A673 (cell line): ENCODE measurements at regions not wholly inside any gene's neighbourhood (a gene's known extent, or its start where the extent isn't known, plus 50 kb on each side); places are given as distances from the start of the nearest gene placed in this dataset.

Experiments
- BruUV-seq: library from RNA; stranded (reverse); fragments of 400-500 nt; replicated peaks from 2 replicates; lab custom pipeline; 2021; lab: Mats Ljungman, UMichigan
- CTCF ChIA-PET: fragments of 300-600 bp; sonication (Branson Sonifier 250); formaldehyde crosslinking; loops from one replicate; lab custom pipeline; 2022; ENCODE audit warnings: antibody characterized with exemption; lab: Charles Lee
- POLR2A ChIA-PET: fragments of 300-600 bp; sonication (Branson Sonifier 250); formaldehyde crosslinking; loops from one replicate; lab custom pipeline; 2022; ENCODE audit warnings: antibody characterized with exemption; ENCODE audit not compliant: low non-redundant PET; lab: Charles Lee
- DNase-seq: peaks from one replicate; pipeline ENCODE4 v3.0.0-alpha.2; 2015; ENCODE audit warnings: low spot score
- H3K27ac ChIP-seq: fragments of 200-600 bp; sonication (generic); 2 replicates; pipeline ENCODE4 v1.5.1; 2016; ENCODE audit warnings: mixed run types, low read depth, mild to moderate bottlenecking, mixed read lengths, antibody characterized with exemption, low read length; ENCODE audit not compliant: poor library complexity, severe bottlenecking
- H3K27me3 ChIP-seq: fragments of 200-600 bp; sonication (generic); replicated peaks from 2 replicates; pipeline ENCODE4 v1.6.1; 2017; ENCODE audit warnings: mixed run types, low read depth, mild to moderate bottlenecking, mixed read lengths, antibody characterized with exemption, low read length; ENCODE audit not compliant: insufficient read depth, poor library complexity
- H3K36me3 ChIP-seq: fragments of 200-600 bp; sonication (generic); 2 replicates; pipeline ENCODE4 v1.6.1; 2016; ENCODE audit warnings: mixed run types, mild to moderate bottlenecking, mixed read lengths, antibody characterized with exemption, low read length; ENCODE audit not compliant: insufficient read depth, poor library complexity, severe bottlenecking
- H3K4me1 ChIP-seq: fragments of 200-600 bp; sonication (generic); 2 replicates; pipeline ENCODE4 v1.6.1; 2017; ENCODE audit warnings: mixed run types, mild to moderate bottlenecking, mixed read lengths, antibody characterized with exemption, low read length; ENCODE audit not compliant: insufficient read depth, poor library complexity, severe bottlenecking
- H3K4me3 ChIP-seq: fragments of 200-600 bp; sonication (generic); 2 replicates; pipeline ENCODE4 v1.5.1; 2016; ENCODE audit warnings: low read depth, mixed run types, mild to moderate bottlenecking, mixed read lengths, low read length; ENCODE audit not compliant: poor library complexity, severe bottlenecking
- H3K9me3 ChIP-seq: fragments of 200-600 bp; sonication (generic); 2 replicates; pipeline ENCODE4 v1.6.1; 2016; ENCODE audit warnings: mixed run types, low read depth, mild to moderate bottlenecking, mixed read lengths, antibody characterized with exemption, low read length; ENCODE audit not compliant: poor library complexity, severe bottlenecking
- EZH2 ChIP-seq: fragments of 200-600 bp; sonication (generic); IDR thresholded peaks from 2 replicates; pipeline ENCODE4 v1.6.1; 2017; ENCODE audit warnings: borderline replicate concordance, low read depth, mild to moderate bottlenecking, mixed read lengths, antibody characterized with exemption, low read length; ENCODE audit not compliant: poor library complexity, severe bottlenecking
- intact Hi-C: fragments of 100-400 bp; cut with micrococcal nuclease; formaldehyde crosslinking; loops from one replicate; pipeline ENCODE4 v1.10.0; 2022; ENCODE audit not compliant: unreplicated experiment
- TF ChIP-seq, protein P1 (sequence below): fragments of 300-800, 200-600 bp; sonication (generic); conservative IDR thresholded peaks from 2 replicates; pipeline ENCODE4 v1.5.1; 2017; ENCODE audit warnings: low read depth, mild to moderate bottlenecking, antibody characterized with exemption, low read length, moderate library complexity, mixed read lengths

DNA sequence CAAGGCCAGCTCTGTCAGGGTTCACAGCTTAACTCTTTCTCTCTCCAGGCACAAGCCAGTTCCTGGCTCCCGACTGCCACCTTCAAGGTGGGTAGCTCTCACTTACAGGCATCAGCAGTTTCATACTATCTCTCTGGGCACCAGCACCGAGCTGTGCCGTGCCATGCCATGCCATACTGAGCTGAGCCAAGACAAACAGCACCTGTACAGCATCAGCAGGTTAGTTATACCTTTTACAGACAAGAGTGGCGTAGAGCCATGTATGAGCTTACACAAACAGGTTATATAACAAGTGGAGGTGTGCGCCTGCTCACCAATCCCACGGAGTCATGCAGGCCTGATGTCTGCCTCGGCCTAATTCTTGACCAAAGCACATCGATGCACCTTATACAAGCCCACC, 1098.7 kb downstream of the AACS start:
- TF ChIP-seq, protein P1, sequence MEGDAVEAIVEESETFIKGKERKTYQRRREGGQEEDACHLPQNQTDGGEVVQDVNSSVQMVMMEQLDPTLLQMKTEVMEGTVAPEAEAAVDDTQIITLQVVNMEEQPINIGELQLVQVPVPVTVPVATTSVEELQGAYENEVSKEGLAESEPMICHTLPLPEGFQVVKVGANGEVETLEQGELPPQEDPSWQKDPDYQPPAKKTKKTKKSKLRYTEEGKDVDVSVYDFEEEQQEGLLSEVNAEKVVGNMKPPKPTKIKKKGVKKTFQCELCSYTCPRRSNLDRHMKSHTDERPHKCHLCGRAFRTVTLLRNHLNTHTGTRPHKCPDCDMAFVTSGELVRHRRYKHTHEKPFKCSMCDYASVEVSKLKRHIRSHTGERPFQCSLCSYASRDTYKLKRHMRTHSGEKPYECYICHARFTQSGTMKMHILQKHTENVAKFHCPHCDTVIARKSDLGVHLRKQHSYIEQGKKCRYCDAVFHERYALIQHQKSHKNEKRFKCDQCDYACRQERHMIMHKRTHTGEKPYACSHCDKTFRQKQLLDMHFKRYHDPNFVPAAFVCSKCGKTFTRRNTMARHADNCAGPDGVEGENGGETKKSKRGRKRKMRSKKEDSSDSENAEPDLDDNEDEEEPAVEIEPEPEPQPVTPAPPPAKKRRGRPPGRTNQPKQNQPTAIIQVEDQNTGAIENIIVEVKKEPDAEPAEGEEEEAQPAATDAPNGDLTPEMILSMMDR = no peak
- no peak for TF ChIP-seq EZH2
- no peaks in the 10 kb centered on the region for H3K4me1 ChIP-seq
- intact Hi-C loops = no loop called here
- no TSS peak for BruUV-seq
- ChIA-PET POLR2A (no interaction called here), CTCF (no interaction called here)
- H3K4me3 ChIP-seq = no peak overlapping the region
- no peak for DNase-seq
- no peaks in the 10 kb centered on the region for H3K27me3 ChIP-seq
- H3K36me3 ChIP-seq = no peaks in the 10 kb centered on the region
- H3K27ac ChIP-seq = no peak overlapping the region
- H3K9me3 ChIP-seq = no peaks in the 10 kb centered on the region

DNA sequence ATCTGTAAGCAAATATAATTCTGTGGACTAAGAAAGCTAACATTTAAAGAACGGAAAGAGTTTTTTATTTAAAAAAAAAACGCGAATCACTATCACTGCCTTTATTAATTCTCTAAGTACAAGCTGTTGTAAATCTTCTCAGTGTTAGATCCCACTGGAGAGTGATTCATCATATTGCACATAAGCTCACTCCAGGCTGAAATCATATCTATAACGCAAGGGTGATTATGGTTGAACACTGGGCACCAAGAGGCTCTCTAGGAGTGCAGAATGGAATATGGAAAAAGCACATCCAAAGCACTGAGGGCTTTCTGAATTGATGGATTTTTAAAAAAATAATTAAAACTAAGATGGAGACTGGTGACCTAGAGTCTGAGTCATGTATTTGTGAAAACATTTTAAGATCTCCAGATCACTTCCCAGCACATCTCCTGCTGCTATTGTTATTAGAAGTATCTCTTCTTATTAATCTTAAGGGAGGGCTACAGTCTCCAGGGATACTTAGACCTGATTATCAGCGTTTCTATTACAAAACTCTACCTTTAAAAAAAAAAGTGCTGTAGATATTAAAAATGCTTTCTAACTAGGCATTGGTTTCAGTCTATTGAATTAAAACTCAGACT, 1106.8 kb downstream of the AACS start:
- BruUV-seq = no TSS peak
- H3K36me3 ChIP-seq = no peaks in the 10 kb centered on the region
- H3K4me3 ChIP-seq = no peak overlapping the region
- CTCF ChIA-PET = no interaction called here
- H3K27ac ChIP-seq = no peak overlapping the region
- no peak for DNase-seq
- TF ChIP-seq, protein P1 = no peak
- no peak for TF ChIP-seq EZH2
- H3K9me3 ChIP-seq = no peaks in the 10 kb centered on the region
- POLR2A ChIA-PET = no interaction called here
- no peaks in the 10 kb centered on the region for H3K4me1 ChIP-seq
- intact Hi-C loops = no loop called here
- H3K27me3 ChIP-seq = no peaks in the 10 kb centered on the region

DNA sequence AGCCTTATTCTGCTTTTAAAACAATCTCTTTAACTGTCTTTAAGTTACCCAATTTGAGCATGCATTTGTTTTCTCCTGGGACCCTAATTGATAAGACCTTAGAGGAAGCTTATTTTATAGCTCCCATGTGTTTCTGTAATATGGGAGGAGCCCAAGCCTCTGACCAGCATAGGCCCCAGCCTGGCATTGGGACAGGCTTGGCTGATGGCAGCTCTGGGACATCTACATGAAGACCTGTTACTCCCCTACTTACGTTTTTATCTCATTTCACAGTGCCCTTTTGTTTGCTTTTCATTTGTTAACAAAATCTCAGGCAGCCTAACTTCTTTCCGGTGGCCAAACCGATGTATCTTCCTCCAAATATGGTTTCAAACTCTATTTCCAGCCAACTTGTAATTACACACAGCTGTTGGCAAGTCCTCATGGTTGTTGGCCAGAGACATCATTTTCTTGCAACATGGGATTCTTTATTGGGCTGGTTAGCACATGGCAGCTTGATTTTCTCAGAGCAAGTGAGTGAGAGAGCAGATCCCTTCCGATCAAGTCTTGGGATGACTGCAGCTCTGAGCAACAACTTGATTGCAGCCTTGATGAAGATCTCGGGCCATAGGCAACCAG, 1117.5 kb downstream of the AACS start:
- no peaks in the 10 kb centered on the region for H3K36me3 ChIP-seq
- ChIA-PET CTCF (no interaction called here), POLR2A (interaction anchor here (0.6 kb wide), 2 partner anchors 474 to 1336 kb away, joined by 3 to 14 read pairs; no protein-coding TSS in a partner anchor)
- peaks cover 10% of the 10 kb centered on the region for H3K4me1 ChIP-seq
- H3K27ac ChIP-seq = peak overlapping the region; percentile 29
- H3K4me3 ChIP-seq = no peak overlapping the region
- H3K9me3 ChIP-seq = no peaks in the 10 kb centered on the region
- BruUV-seq = no TSS peak
- intact Hi-C loops = no loop called here
- DNase-seq = peak; percentile 52
- no peak for TF ChIP-seq EZH2
- TF ChIP-seq, protein P1 = no peak
- H3K27me3 ChIP-seq = peaks cover 3% of the 10 kb centered on the region
